Fibroblast of lung (primary cell): ENCODE measurements at regions not wholly inside any gene's neighbourhood (a gene's known extent, or its start where the extent isn't known, plus 50 kb on each side); places are given as distances from the start of the nearest gene placed in this dataset.

Experiments
- DNase-seq, 2 donors: peaks; one replicate each; pipeline versions ENCODE4 v3.0.0 to v3.0.0-alpha.2; 2010; ENCODE audit warnings: low read depth in 2 of 2
- H2AFZ ChIP-seq: 2 replicates; pipeline ENCODE4 v1.5.1; 2012; ENCODE audit warnings: low read length, control low read depth, inconsistent platforms
- H3K27ac ChIP-seq: 2 replicates; pipeline ENCODE4 v1.5.1; 2011; ENCODE audit warnings: low read length, control low read depth; ENCODE audit not compliant: insufficient read depth
- H3K27me3 ChIP-seq: 2 replicates; pipeline ENCODE4 v1.5.1; 2011; ENCODE audit warnings: mild to moderate bottlenecking, low read length; ENCODE audit not compliant: control insufficient read depth, insufficient read depth
- H3K36me3 ChIP-seq: 2 replicates; pipeline ENCODE4 v1.5.1; 2011; ENCODE audit warnings: low read length; ENCODE audit not compliant: control insufficient read depth, insufficient read depth
- H3K4me1 ChIP-seq: 2 replicates; pipeline ENCODE4 v1.5.1; 2011; ENCODE audit warnings: low read length; ENCODE audit not compliant: control insufficient read depth, insufficient read depth; ENCODE audit errors: extremely low read depth
- H3K4me2 ChIP-seq: 2 replicates; pipeline ENCODE4 v1.5.1; 2011; ENCODE audit warnings: low read length, control low read depth; ENCODE audit not compliant: insufficient read depth; ENCODE audit errors: extremely low read depth
- H3K4me3 ChIP-seq, 4 experiments: fragments of 200-600 bp in 1 of 4; sonication (generic) in 1 of 4; replicated peaks in 1 of 4; 2 replicates each; pipeline ENCODE4 v1.5.1; 2011 to 2016; ENCODE audit warnings: low read length in 4 of 4, low read depth in 3 of 4, mild to moderate bottlenecking in 3 of 4, control low read depth in 2 of 4, inconsistent platforms in 1 of 4, mixed read lengths in 1 of 4; ENCODE audit not compliant: insufficient read depth in 1 of 4; ENCODE audit errors: control extremely low read depth in 1 of 4
- H3K79me2 ChIP-seq: 2 replicates; pipeline ENCODE4 v1.5.1; 2012; ENCODE audit warnings: mild to moderate bottlenecking, low read length, inconsistent platforms; ENCODE audit not compliant: control insufficient read depth, insufficient read depth
- H3K9ac ChIP-seq: 2 replicates; pipeline ENCODE4 v1.5.1; 2011; ENCODE audit warnings: mild to moderate bottlenecking, low read length, control low read depth; ENCODE audit not compliant: insufficient read depth
- H3K9me3 ChIP-seq: 2 replicates; pipeline ENCODE4 v1.5.1; 2012; ENCODE audit warnings: low read depth, low read length; ENCODE audit not compliant: control insufficient read depth, insufficient read depth
- H4K20me1 ChIP-seq: 2 replicates; pipeline ENCODE4 v1.5.1; 2011; ENCODE audit warnings: low read length; ENCODE audit not compliant: control insufficient read depth, insufficient read depth; ENCODE audit errors: extremely low read depth
- CTCF ChIP-seq, 2 donors: IDR thresholded peaks in 1 of 2; conservative IDR thresholded peaks in 1 of 2; 1 replicate in 1 of 2; 2 replicates in 1 of 2; pipeline ENCODE4 v1.5.1; 2011 to 2012; ENCODE audit warnings: low read length in 2 of 2, control low read depth in 1 of 2, inconsistent platforms in 1 of 2, low read depth in 1 of 2, mild to moderate bottlenecking in 1 of 2
- EZH2 ChIP-seq: IDR thresholded peaks from 2 replicates; pipeline ENCODE4 v1.5.1; 2012; ENCODE audit warnings: low read length, control low read depth, mild to moderate bottlenecking; ENCODE audit errors: missing control alignments

GRCh38 chrX:80879143-80879542 lies 69.5 kb upstream of the BRWD3 start:
- no peaks in the 10 kb centered on the region for H4K20me1 ChIP-seq
- H3K27ac ChIP-seq, result no peak overlapping the region
- H3K79me2 ChIP-seq, result no peaks in the 10 kb centered on the region
- DNase-seq, result no peak
- H3K9ac ChIP-seq, result no peak overlapping the region
- H3K4me2 ChIP-seq, result no peak overlapping the region
- no peak overlapping the region for H3K4me3 ChIP-seq
- no peaks in the 10 kb centered on the region for H3K36me3 ChIP-seq
- no peaks in the 10 kb centered on the region for H3K27me3 ChIP-seq
- no peaks in the 10 kb centered on the region for H3K4me1 ChIP-seq
- no peak for TF ChIP-seq CTCF (conservative IDR thresholded peaks at IDR 0.05 in 1 of 2, IDR thresholded peaks at IDR 0.05 in 1 of 2; ENCODE audit: low read depth in 1 of 2, low read length in 2 of 2)
- no peak for TF ChIP-seq EZH2
- H2AFZ ChIP-seq, result no peak overlapping the region
- no peaks in the 10 kb centered on the region for H3K9me3 ChIP-seq

- H3K4me3 ChIP-seq, result no peak overlapping the region
These were observed 67.2 kb upstream of the BRWD3 start for GRCh38 chrX:80876877-80877276.

More at GRCh38 chrX:80876877-80877276, 67.2 kb upstream of the BRWD3 start:
- Histone ChIP-seq H3K4me2 (no peak overlapping the region), H3K9ac (no peak overlapping the region), H3K9me3 (no peaks in the 10 kb centered on the region), H3K36me3 (no peaks in the 10 kb centered on the region), H2AFZ (no peak overlapping the region), H4K20me1 (no peaks in the 10 kb centered on the region), H3K79me2 (no peaks in the 10 kb centered on the region), H3K4me1 (no peaks in the 10 kb centered on the region), H3K27me3 (no peaks in the 10 kb centered on the region), H3K27ac (no peak overlapping the region)
- peak in 1 of 2 donors; percentile 13 for TF ChIP-seq CTCF (conservative IDR thresholded peaks at IDR 0.05 in 1 of 2, IDR thresholded peaks at IDR 0.05 in 1 of 2; ENCODE audit: low read depth in 1 of 2, low read length in 2 of 2)
- no peak for TF ChIP-seq EZH2
- peak; percentile 19 to 56 for DNase-seq
